ENCODE measurements at regions not wholly inside any gene's neighbourhood (a gene's known extent, or its start where the extent isn't known, plus 50 kb on each side); places are given as distances from the start of the nearest gene placed in this dataset.

DNA sequence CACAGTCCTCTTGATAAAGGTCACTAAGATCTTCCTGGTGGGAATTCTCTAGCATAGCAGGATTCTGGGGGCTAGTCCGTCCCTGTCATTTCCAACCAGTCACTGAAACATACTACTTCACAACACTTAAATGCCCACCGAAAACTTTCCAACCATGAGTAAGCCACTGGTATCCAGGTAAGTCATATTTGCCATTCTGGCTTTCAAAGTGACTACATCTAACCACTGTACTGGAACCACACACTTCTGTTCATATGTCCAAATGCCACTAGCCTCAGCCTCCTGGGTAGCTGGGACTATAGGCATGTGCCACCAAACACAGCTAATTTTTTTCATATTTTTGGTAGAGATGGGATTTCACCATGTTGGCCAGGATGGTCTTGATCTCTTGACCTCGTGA is 64.3 kb upstream of the VANGL1 start:
- 86 to 90% methylated on average over 3 of the region's 3 CpGs for WGBS, 2 donors
- TF ChIP-seq, protein P1, sequence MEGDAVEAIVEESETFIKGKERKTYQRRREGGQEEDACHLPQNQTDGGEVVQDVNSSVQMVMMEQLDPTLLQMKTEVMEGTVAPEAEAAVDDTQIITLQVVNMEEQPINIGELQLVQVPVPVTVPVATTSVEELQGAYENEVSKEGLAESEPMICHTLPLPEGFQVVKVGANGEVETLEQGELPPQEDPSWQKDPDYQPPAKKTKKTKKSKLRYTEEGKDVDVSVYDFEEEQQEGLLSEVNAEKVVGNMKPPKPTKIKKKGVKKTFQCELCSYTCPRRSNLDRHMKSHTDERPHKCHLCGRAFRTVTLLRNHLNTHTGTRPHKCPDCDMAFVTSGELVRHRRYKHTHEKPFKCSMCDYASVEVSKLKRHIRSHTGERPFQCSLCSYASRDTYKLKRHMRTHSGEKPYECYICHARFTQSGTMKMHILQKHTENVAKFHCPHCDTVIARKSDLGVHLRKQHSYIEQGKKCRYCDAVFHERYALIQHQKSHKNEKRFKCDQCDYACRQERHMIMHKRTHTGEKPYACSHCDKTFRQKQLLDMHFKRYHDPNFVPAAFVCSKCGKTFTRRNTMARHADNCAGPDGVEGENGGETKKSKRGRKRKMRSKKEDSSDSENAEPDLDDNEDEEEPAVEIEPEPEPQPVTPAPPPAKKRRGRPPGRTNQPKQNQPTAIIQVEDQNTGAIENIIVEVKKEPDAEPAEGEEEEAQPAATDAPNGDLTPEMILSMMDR (IDR thresholded peaks at IDR 0.05): no peak
- DNase-seq (no peak), FAIRE-seq (no peak), ATAC-seq (no peak)
- no peaks in the 10 kb centered on the region for H3K27me3 ChIP-seq
- intact Hi-C loops (cut with DNase I): no loop called here
- no peaks in the 10 kb centered on the region for H3K36me3 ChIP-seq
- H3K9me3 ChIP-seq: no peaks in the 10 kb centered on the region
- no peaks in the 10 kb centered on the region for H3K4me1 ChIP-seq
- H3K4me3 ChIP-seq: no peak overlapping the region
- no peak overlapping the region for H3K27ac ChIP-seq

DNA sequence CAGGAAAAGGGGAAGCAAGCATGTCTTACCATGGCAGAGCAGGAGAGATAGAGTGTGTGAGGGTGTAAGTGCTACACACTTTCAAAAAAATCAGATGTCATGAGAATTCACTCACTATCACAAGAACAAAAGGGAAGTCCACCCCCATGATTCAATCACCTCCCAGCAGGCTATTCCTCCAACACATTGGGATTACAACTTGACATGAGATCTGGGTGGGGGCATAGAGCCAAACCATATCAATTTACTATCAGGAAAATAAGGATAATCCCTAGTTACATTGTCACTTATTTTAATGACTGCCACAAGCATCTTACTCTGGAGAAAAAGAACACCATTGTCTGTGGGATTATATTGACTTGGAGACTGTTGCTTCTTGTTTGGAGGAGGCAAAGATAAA is 66.1 kb upstream of the VANGL1 start:
- TF ChIP-seq, protein P1 (IDR thresholded peaks at IDR 0.05): no peak
- ATAC-seq: no peak
- Histone ChIP-seq H3K27me3 (no peaks in the 10 kb centered on the region), H3K4me3 (no peak overlapping the region), H3K27ac (no peak overlapping the region), H3K36me3 (no peaks in the 10 kb centered on the region), H3K9me3 (no peaks in the 10 kb centered on the region), H3K4me1 (no peaks in the 10 kb centered on the region)
- no peak for DNase-seq
- no peak for FAIRE-seq
- intact Hi-C loops (cut with DNase I): no loop called here

DNA sequence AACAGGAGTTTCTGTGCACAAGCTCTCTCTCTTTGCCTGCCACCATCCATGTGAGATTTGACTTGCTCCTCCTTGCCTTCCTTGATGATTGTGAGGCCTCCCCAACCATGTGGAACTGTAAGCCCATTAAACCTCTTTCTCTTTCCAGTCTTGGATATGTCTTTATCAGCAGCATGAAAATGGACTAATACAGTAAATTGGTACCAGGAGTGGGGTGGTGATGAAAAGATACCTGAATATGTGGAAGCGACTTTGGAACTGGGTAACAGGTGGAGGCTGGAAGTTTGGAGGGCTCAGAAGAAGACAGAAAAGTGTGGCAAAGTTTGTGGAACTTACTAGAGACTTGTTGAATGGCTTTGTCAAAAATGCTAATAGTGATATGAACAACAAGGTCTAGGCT is 69.1 kb upstream of the VANGL1 start:
- Histone ChIP-seq H3K9me3 (no peaks in the 10 kb centered on the region), H3K4me1 (no peaks in the 10 kb centered on the region), H3K27me3 (no peaks in the 10 kb centered on the region), H3K4me3 (no peak overlapping the region), H3K36me3 (no peaks in the 10 kb centered on the region), H3K27ac (no peak overlapping the region)
- DNase-seq (no peak), ATAC-seq (no peak), FAIRE-seq (no peak)
- 40 to 79% methylated on average over 1 of the region's 1 CpG for WGBS, 2 donors
- TF ChIP-seq, protein P1 (IDR thresholded peaks at IDR 0.05): no peak
- intact Hi-C loops (cut with DNase I): no loop called here

DNA sequence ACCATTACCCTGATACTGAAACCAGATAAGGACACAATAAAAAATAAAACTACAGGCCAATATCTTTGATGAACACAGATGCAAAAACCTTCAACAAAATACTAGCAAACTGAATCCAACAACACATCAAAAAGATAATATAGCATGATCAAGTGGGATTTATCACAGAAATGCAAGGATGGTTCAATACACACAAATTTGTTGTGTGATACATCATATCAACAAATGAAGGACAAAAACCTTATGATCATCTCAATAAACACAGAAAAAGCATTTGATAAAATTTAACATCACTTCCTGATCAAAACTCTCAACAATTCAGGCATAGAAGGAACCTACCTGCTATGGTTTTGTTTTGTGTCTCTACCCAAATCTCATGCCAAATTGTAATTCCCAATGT is 74.3 kb upstream of the VANGL1 start:
- TF ChIP-seq, protein P1 (IDR thresholded peaks at IDR 0.05): no peak
- Histone ChIP-seq H3K36me3 (no peaks in the 10 kb centered on the region), H3K4me3 (no peak overlapping the region), H3K4me1 (no peaks in the 10 kb centered on the region), H3K27ac (no peak overlapping the region), H3K27me3 (peaks cover 0 to 15% (median 4%) of the 10 kb centered on the region in 4 donors), H3K9me3 (no peaks in the 10 kb centered on the region)
- ATAC-seq (no peak), DNase-seq (no peak), FAIRE-seq (no peak)
- intact Hi-C loops (cut with DNase I): no loop called here

DNA sequence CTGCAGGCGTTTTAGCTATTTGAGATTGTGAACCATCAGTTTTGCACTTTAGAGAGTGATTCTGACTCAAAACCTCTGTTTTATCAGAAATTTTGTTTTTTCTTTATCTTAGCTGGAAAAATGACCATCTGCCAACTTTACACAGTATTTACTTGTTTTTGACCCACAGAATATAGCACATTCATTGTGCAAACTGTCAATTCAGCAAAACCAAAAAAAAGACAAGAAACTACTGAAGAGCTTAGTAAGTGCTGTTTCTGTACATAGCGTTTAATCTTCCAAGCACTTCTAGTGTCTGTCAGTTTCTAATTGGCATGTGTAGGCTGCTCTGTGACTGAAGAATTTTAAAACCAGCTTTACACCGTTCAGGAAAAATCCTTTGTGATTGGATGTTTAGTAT is 76.0 kb upstream of the VANGL1 start:
- DNase-seq: no peak

More for the DNA sequence above, 76.0 kb upstream of the VANGL1 start:
- WGBS, 2 donors: 60 to 63% methylated on average over 3 of the region's 3 CpGs
- no peaks in the 10 kb centered on the region for H3K36me3 ChIP-seq
- no peak overlapping the region for H3K4me3 ChIP-seq
- TF ChIP-seq, protein P1 (IDR thresholded peaks at IDR 0.05): no peak
- no peak for FAIRE-seq
- no peak for ATAC-seq
- peaks cover 0 to 15% (median 4%) of the 10 kb centered on the region in 4 donors for H3K27me3 ChIP-seq
- no peaks in the 10 kb centered on the region for H3K9me3 ChIP-seq
- intact Hi-C loops (cut with DNase I): no loop called here
- H3K4me1 ChIP-seq: no peaks in the 10 kb centered on the region
- no peak overlapping the region for H3K27ac ChIP-seq
